Epithelial cell of esophagus (primary cell): ENCODE measurements at regions not wholly inside any gene's neighbourhood (a gene's known extent, or its start where the extent isn't known, plus 50 kb on each side); places are given as distances from the start of the nearest gene placed in this dataset.

Experiments
- DNase-seq: peaks from one replicate; pipeline ENCODE4 v3.0.0; 2010; ENCODE audit warnings: low read depth
- H3K4me3 ChIP-seq: 2 replicates; pipeline ENCODE4 v1.5.1; 2011; ENCODE audit warnings: mild to moderate bottlenecking, low read length, control low read depth
- TF ChIP-seq, protein P1 (sequence below): IDR thresholded peaks from 2 replicates; pipeline ENCODE4 v1.5.1; 2011; ENCODE audit warnings: low read depth, mild to moderate bottlenecking, low read length, control low read depth, inconsistent platforms; ENCODE audit not compliant: insufficient read depth; ENCODE audit errors: missing control alignments

DNA sequence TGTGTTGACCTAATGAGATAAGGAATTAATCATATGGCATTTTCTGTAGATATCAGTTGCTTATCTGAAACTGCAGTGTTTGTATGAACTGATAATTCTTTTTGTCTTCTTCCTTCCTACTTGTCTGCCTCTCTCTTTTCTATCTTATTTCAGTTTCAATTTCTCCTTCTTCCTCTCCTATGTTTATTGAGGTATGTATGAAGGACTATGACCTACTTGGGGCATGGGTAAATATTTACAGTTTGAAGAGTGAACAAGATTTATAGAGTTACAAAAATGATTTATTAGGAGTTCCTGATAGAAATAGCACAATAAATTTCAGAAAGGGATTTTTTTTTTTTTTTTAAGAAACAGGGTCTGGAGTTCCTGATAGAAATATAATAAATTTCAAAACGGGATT is 88.7 kb upstream of the MUCL1 start:
- no peak for DNase-seq
- no peak overlapping the region for H3K4me3 ChIP-seq
- TF ChIP-seq, protein P1, sequence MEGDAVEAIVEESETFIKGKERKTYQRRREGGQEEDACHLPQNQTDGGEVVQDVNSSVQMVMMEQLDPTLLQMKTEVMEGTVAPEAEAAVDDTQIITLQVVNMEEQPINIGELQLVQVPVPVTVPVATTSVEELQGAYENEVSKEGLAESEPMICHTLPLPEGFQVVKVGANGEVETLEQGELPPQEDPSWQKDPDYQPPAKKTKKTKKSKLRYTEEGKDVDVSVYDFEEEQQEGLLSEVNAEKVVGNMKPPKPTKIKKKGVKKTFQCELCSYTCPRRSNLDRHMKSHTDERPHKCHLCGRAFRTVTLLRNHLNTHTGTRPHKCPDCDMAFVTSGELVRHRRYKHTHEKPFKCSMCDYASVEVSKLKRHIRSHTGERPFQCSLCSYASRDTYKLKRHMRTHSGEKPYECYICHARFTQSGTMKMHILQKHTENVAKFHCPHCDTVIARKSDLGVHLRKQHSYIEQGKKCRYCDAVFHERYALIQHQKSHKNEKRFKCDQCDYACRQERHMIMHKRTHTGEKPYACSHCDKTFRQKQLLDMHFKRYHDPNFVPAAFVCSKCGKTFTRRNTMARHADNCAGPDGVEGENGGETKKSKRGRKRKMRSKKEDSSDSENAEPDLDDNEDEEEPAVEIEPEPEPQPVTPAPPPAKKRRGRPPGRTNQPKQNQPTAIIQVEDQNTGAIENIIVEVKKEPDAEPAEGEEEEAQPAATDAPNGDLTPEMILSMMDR: no peak

DNA sequence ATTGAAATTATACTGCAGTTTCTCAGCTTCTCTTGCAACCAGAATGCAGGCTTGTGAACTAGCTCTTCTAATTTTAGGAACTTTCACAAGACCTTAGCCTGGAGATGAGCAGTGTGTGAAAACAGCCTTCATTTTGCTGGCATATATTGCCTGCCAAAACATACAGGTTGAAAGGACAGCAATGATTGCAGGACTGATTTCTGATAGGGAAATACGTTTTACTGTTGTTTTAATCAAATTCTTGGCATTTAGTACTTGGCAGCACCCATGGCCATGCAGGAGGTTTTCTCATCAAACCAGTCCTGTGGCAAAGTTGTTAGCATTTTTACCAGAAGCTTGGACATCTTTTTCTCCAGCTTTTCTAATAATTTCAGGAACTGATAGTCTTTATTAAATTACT is 91.9 kb upstream of the MUCL1 start:
- no peak for DNase-seq
- TF ChIP-seq, protein P1: no peak
- H3K4me3 ChIP-seq: no peak overlapping the region

DNA sequence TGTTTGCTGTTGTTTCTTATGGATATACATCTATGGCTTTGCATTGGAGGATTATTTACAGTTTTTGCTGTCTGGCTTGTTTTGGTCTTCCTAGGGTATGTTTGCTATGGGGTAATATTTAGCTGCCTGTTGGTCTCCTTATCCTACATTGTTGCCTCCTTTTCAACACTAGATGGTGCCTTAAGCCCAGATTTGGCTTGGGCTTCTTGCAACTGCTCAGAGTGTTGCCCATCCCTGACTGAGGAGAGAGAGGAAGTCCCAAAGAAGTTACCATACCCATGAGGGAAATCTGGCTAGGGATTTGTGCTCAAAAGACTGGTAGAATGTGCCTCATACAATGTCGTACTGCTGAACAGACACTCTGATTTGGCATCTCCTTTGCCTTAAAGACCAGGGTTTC is 94.6 kb upstream of the MUCL1 start:
- peak; percentile 57 for DNase-seq
- H3K4me3 ChIP-seq: no peak overlapping the region
- TF ChIP-seq, protein P1: peak; percentile 64

DNA sequence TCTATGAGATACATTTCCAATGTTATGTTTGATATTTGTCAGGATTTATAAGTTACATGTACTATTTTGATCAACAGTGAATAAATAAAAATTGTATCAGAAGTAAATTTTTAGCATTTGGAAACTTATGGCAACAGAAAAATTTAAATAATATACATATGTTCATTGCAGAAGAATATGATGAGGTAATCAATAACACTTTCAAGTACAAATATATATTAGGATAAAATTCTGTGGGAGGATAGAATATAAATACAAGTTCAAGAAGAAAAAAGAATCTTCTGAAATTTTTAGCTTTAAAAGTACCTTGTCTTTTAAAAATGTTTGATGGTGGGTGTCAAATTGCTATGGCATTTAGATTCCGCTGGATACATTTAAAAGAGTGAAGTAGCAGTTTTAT is 102.8 kb upstream of the MUCL1 start:
- DNase-seq: no peak
- TF ChIP-seq, protein P1: no peak
- H3K4me3 ChIP-seq: no peak overlapping the region

- TF ChIP-seq, protein P1: peak; percentile 76
- H3K4me3 ChIP-seq: no peak overlapping the region
- DNase-seq: peak; percentile 60
Measured at GRCh38 chr12:54749191-54749818, 101.1 kb upstream of the DCD start.

GRCh38 chr12:54744590-54744989 is 96.4 kb upstream of the DCD start:
- no peak for DNase-seq
- TF ChIP-seq, protein P1: no peak
- no peak overlapping the region for H3K4me3 ChIP-seq

- no peak for DNase-seq
- H3K4me3 ChIP-seq: no peak overlapping the region
- TF ChIP-seq, protein P1: no peak
Measured at GRCh38 chr12:54740882-54741281, 92.7 kb upstream of the DCD start.
